ENCODE measurements at regions not wholly inside any gene's neighbourhood (a gene's known extent, or its start where the extent isn't known, plus 50 kb on each side); places are given as distances from the start of the nearest gene placed in this dataset.
"Not testable (repeated sequence)": the region's sequence is repeated elsewhere in the genome, so short reads cannot be mapped to it uniquely, and the experiment has no call there.

- DNase-seq (ENCODE audit: low spot score) (no peak), FAIRE-seq (no peak)
Measured at GRCh38 chr9:85089188-85089969, 419.9 kb downstream of the NTRK2 start.

- DNase-seq (ENCODE audit: low spot score) (no peak), FAIRE-seq (no peak)
Measured at GRCh38 chr9:85081963-85082362, 412.4 kb downstream of the NTRK2 start.

GRCh38 chr9:85079349-85079748, 409.8 kb downstream of the NTRK2 start:
- no peak for DNase-seq (ENCODE audit: low spot score)
- no peak for FAIRE-seq

- FAIRE-seq (no peak), DNase-seq (ENCODE audit: low spot score) (no peak)
Measured at GRCh38 chr9:85077944-85078343, 408.4 kb downstream of the NTRK2 start.

GRCh38 chr9:85077146-85077545, 407.6 kb downstream of the NTRK2 start:
- not testable (repeated sequence) for DNase-seq (ENCODE audit: low spot score); FAIRE-seq

Measured in urothelium cell line (cell line).